A673 (cell line): ENCODE measurements at regions not wholly inside any gene's neighbourhood (a gene's known extent, or its start where the extent isn't known, plus 50 kb on each side); places are given as distances from the start of the nearest gene placed in this dataset.

Source experiments
- CTCF ChIP-seq: fragments of 300-800, 200-600 bp; sonication (generic); conservative IDR thresholded peaks from 2 replicates; pipeline ENCODE4 v1.5.1; 2017; ENCODE audit warnings: low read depth, mild to moderate bottlenecking, antibody characterized with exemption, low read length, moderate library complexity, mixed read lengths
- EZH2 ChIP-seq: fragments of 200-600 bp; sonication (generic); IDR thresholded peaks from 2 replicates; pipeline ENCODE4 v1.6.1; 2017; ENCODE audit warnings: borderline replicate concordance, low read depth, mild to moderate bottlenecking, mixed read lengths, antibody characterized with exemption, low read length; ENCODE audit not compliant: poor library complexity, severe bottlenecking

GRCh38 chr14:97106609-97107008 lies 309.4 kb downstream of the VRK1 start:
- no peak for TF ChIP-seq CTCF
- TF ChIP-seq EZH2: no peak
